Stimulated activated memory B cell treated with anti-CD40 and anti-IgM and Interleukin-4, amounts not matched to agents 10 μg/mL and 1 μg/mL and 100 μg/mL, for 72 hours (primary cell): ENCODE measurements at regions not wholly inside any gene's neighbourhood (a gene's known extent, or its start where the extent isn't known, plus 50 kb on each side); places are given as distances from the start of the nearest gene placed in this dataset.
A peak's percentile ranks its signal among the peaks of the same experiment; 100 is the strongest.

Experiments
- ATAC-seq: fragments of 150-1000 bp; cut with Tn5 transposase; 2 replicates; pipeline ENCODE4 v1.10.0; 2021
- H3K27ac Mint-ChIP-seq: one replicate; pipeline ENCODE4 v1.8.0; 2022; ENCODE audit warnings: mild to moderate bottlenecking, mixed read lengths
- H3K27me3 Mint-ChIP-seq: one replicate; pipeline ENCODE4 v1.8.0; 2022; ENCODE audit warnings: mixed read lengths
- H3K36me3 Mint-ChIP-seq: one replicate; pipeline ENCODE4 v1.8.0; 2022; ENCODE audit warnings: mixed read lengths
- H3K4me1 Mint-ChIP-seq: one replicate; pipeline ENCODE4 v1.8.0; 2022; ENCODE audit warnings: mixed read lengths
- H3K4me3 Mint-ChIP-seq: one replicate; pipeline ENCODE4 v1.8.0; 2022; ENCODE audit warnings: mild to moderate bottlenecking, moderate library complexity, mixed read lengths
- H3K9me3 Mint-ChIP-seq: one replicate; pipeline ENCODE4 v1.8.0; 2022; ENCODE audit warnings: mixed read lengths

DNA sequence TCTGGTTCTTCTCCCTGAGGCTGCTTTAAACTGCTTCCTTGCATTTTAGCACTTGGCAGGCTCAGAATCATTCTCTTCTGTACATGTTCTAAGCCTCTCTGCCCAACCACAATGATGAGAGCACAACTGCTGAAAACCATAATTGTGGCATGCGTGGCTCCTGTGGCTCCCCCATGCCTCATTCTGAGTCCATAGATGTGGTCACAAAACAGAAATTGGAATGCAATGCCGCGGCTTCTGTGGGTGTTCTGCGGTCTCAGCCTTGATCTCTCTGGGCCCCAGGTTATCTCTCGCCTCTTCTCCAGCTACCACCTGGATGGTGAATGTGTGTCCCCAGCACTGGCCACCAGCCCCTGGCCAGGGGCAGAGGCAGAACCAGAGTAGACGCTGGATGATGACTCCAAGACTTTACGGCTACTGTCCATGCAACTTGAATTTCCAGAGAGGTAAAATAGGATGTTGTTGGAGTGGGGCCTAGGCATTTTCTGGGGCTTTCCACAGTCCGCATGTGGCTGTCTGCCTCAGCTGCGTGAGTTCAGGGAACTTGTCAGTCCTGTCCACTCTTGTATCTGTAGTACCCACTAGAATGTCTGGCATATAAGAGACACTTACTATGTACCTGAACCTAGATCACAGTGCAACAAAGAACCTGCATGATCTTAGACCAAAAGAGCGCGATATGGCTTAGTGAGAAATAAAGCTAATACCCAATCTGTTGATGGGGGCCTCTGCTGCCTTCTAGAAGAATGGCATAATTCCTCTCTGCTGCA lies 52.4 kb upstream of the ADRB1 start:
- Mint-ChIP-seq H3K27me3 (peaks cover 25% of the 10 kb centered on the region), H3K4me1 (peaks cover 21% of the 10 kb centered on the region), H3K36me3 (peaks cover 7% of the 10 kb centered on the region), H3K4me3 (no peak overlapping the region), H3K27ac (no peak overlapping the region), H3K9me3 (peaks cover 10% of the 10 kb centered on the region)
- ATAC-seq, result no peak

- no peak overlapping the region for H3K4me3 Mint-ChIP-seq
- peaks cover 29% of the 10 kb centered on the region for H3K27me3 Mint-ChIP-seq
- peaks cover 5% of the 10 kb centered on the region for H3K9me3 Mint-ChIP-seq
- ATAC-seq, result no peak
- no peak overlapping the region for H3K27ac Mint-ChIP-seq
- peaks cover 21% of the 10 kb centered on the region for H3K4me1 Mint-ChIP-seq
- peaks cover 6% of the 10 kb centered on the region for H3K36me3 Mint-ChIP-seq
These were observed 51.1 kb upstream of the ADRB1 start for GRCh38 chr10:113992471-113993011.

GRCh38 chr10:113993489-113993991 lies 50.1 kb upstream of the ADRB1 start:
- Mint-ChIP-seq H3K36me3 (no peaks in the 10 kb centered on the region), H3K4me1 (peaks cover 21% of the 10 kb centered on the region), H3K9me3 (no peaks in the 10 kb centered on the region), H3K4me3 (no peak overlapping the region), H3K27me3 (peaks cover 29% of the 10 kb centered on the region), H3K27ac (peak overlapping the region; percentile 24)
- no peak for ATAC-seq
